ENCODE measurements at regions not wholly inside any gene's neighbourhood (a gene's known extent, or its start where the extent isn't known, plus 50 kb on each side); places are given as distances from the start of the nearest gene placed in this dataset.

- H3K27me3 ChIP-seq (ENCODE audit: control insufficient read depth, insufficient read depth, low read length): no peaks in the 10 kb centered on the region
- TF ChIP-seq CTCF (IDR thresholded peaks at IDR 0.05; ENCODE audit: low read depth, low read length): no peak
- DNase-seq (ENCODE audit: low read depth, low spot score): no peak
- CTCF ChIA-PET: no interaction called here
- no peaks in the 10 kb centered on the region for H3K9me3 ChIP-seq (ENCODE audit: control insufficient read depth, insufficient read depth, low read length)
- POLR2A ChIA-PET: no interaction called here
- H3K27ac ChIP-seq (ENCODE audit: low read depth, low read length): no peak overlapping the region
- H3K4me3 ChIP-seq (ENCODE audit: low read depth, low read length): no peak overlapping the region
These were observed 716.5 kb upstream of the KCND2 start for GRCh38 chr7:119556436-119556835.

DNA sequence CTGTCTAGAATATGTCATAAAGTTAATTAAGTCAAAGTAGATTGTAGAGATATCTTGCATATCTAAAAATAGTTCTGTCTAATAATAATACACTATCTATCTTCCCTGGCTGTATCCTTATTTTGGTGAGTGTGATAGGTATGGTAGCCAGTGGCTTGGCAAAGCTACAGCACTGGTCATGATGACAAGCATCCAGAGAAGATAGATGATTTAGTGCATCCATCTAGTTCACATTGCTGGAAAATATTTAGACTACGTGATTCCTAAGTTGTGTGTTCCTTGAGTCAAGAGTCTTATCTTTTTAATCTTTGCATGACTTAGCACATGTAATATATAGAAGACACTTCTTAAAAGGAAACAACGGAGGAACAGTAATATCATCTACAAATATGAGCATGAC is 711.2 kb upstream of the KCND2 start:
- no peaks in the 10 kb centered on the region for H3K27me3 ChIP-seq (ENCODE audit: control insufficient read depth, insufficient read depth, low read length)
- no peak overlapping the region for H3K4me3 ChIP-seq (ENCODE audit: low read depth, low read length)
- DNase-seq (ENCODE audit: low read depth, low spot score): no peak
- H3K9me3 ChIP-seq (ENCODE audit: control insufficient read depth, insufficient read depth, low read length): peaks cover 4% of the 10 kb centered on the region; the same call in 1 of the 2 replicates
- no peak overlapping the region for H3K27ac ChIP-seq (ENCODE audit: low read depth, low read length)
- no peak for TF ChIP-seq CTCF (IDR thresholded peaks at IDR 0.05; ENCODE audit: low read depth, low read length)
- ChIA-PET POLR2A (no interaction called here), CTCF (no interaction called here)

DNA sequence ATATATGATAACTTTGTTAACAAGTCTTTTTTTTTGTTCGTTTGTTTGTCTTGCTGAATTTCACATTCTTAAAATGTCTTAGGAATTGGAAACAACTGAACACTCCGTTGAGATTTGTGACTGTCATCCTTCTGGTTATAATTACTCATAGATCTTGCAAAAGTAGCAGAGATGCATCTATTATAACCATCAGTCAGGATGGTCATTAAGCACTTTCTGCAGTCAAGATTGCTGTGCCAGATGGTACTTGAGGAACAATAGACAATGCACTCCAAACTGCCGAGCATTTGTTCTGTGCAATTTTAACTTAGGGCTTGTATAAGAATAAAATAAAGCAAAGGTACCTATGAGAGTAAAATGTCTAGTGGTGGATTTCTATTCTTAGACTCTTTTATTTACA is 710.1 kb upstream of the KCND2 start:
- no peak for DNase-seq (ENCODE audit: low read depth, low spot score)
- ChIA-PET CTCF (no interaction called here), POLR2A (no interaction called here)
- no peak overlapping the region for H3K4me3 ChIP-seq (ENCODE audit: low read depth, low read length)
- H3K27me3 ChIP-seq (ENCODE audit: control insufficient read depth, insufficient read depth, low read length): no peaks in the 10 kb centered on the region
- no peak for TF ChIP-seq CTCF (IDR thresholded peaks at IDR 0.05; ENCODE audit: low read depth, low read length)
- H3K9me3 ChIP-seq (ENCODE audit: control insufficient read depth, insufficient read depth, low read length): peaks cover 4% of the 10 kb centered on the region; the same call in 1 of the 2 replicates
- no peak overlapping the region for H3K27ac ChIP-seq (ENCODE audit: low read depth, low read length)

DNA sequence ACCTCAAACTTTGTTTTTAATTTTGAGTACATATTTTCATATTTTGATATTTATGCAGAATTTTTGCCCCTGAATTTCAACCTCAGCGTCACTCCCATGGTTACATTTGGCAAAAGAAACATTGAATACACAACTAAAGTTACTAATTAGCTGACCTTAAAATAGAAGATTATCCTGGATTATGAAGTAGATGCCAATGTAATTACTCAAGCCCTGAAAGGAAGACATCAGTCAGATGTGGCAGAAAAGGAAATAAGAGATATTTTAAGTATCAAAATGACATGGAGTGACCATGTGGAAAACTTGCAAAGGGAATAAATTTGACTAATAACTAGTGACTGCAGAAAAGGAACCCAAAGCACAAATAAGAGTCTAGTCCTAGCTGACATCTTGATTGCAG is 701.3 kb upstream of the KCND2 start:
- H3K27ac ChIP-seq (ENCODE audit: low read depth, low read length): no peak overlapping the region
- no peak overlapping the region for H3K4me3 ChIP-seq (ENCODE audit: low read depth, low read length)
- CTCF ChIA-PET: no interaction called here
- POLR2A ChIA-PET: no interaction called here
- H3K9me3 ChIP-seq (ENCODE audit: control insufficient read depth, insufficient read depth, low read length): peaks cover 14% of the 10 kb centered on the region
- DNase-seq (ENCODE audit: low read depth, low spot score): no peak
- TF ChIP-seq CTCF (IDR thresholded peaks at IDR 0.05; ENCODE audit: low read depth, low read length): no peak
- no peaks in the 10 kb centered on the region for H3K27me3 ChIP-seq (ENCODE audit: control insufficient read depth, insufficient read depth, low read length)

DNA sequence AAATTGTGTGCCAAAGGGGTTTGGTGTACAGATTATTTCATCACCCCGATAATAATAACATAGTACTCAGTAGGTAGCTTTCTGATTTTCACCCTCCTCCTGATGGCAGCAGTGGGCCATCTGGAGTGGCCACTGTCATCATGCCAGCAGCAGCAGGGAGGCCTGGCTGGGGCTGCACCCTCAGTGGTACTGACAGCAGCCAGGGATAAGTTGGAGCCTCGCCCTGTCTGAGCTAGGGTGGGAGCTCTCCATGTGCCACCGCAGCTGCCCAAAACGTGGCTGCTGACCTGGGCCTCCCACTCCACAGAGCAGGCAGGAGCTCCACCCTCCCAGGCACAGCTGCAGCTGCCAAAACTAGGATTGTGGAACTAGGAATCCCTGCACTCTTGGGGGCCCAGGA is 700.8 kb upstream of the KCND2 start:
- Histone ChIP-seq H3K4me3 (ENCODE audit: low read depth, low read length) (no peak overlapping the region), H3K9me3 (ENCODE audit: control insufficient read depth, insufficient read depth, low read length) (peaks cover 14% of the 10 kb centered on the region), H3K27me3 (ENCODE audit: control insufficient read depth, insufficient read depth, low read length) (no peaks in the 10 kb centered on the region), H3K27ac (ENCODE audit: low read depth, low read length) (no peak overlapping the region)
- ChIA-PET POLR2A (no interaction called here), CTCF (no interaction called here)
- no peak for DNase-seq (ENCODE audit: low read depth, low spot score)
- no peak for TF ChIP-seq CTCF (IDR thresholded peaks at IDR 0.05; ENCODE audit: low read depth, low read length)

All from AG04450 (cell line).